COLO668 (cell line): ENCODE measurements at regions not wholly inside any gene's neighbourhood (a gene's known extent, or its start where the extent isn't known, plus 50 kb on each side); places are given as distances from the start of the nearest gene placed in this dataset.
A peak's percentile ranks its signal among the peaks of the same experiment; 100 is the strongest.

Source experiments
- DNase-seq: peaks from one replicate; lab custom pipeline; 2025; ENCODE audit not compliant: unreplicated experiment; lab: John Stamatoyannopoulos, UW

- no peak for DNase-seq
Observed at GRCh38 chr1:40914927-40915569, 52.9 kb upstream of the CITED4 start.

GRCh38 chr1:40915581-40915980 lies 53.4 kb upstream of the CITED4 start:
- DNase-seq, result no peak

- no peak for DNase-seq
Observed at GRCh38 chr1:40917995-40918711, 56.0 kb upstream of the CITED4 start.

GRCh38 chr1:40919475-40920011 lies 57.4 kb upstream of the CITED4 start:
- peak; percentile 88 for DNase-seq

GRCh38 chr1:40921522-40921921 lies 58.0 kb upstream of the CTPS1 start:
- no peak for DNase-seq

- DNase-seq, result no peak
Observed at GRCh38 chr1:40921981-40922677, 57.4 kb upstream of the CTPS1 start.

- DNase-seq, result no peak
Observed at GRCh38 chr1:40922969-40923368, 56.5 kb upstream of the CTPS1 start.

GRCh38 chr1:40923511-40924020 lies 55.9 kb upstream of the CTPS1 start:
- DNase-seq, result no peak

- DNase-seq, result no peak
Observed at GRCh38 chr1:40924767-40925166, 54.7 kb upstream of the CTPS1 start.

GRCh38 chr1:40925834-40926410 lies 53.6 kb upstream of the CTPS1 start:
- no peak for DNase-seq

GRCh38 chr1:40926441-40926840 lies 53.1 kb upstream of the CTPS1 start:
- no peak for DNase-seq

GRCh38 chr1:40927781-40928180 lies 51.7 kb upstream of the CTPS1 start:
- DNase-seq, result no peak

GRCh38 chr1:40928699-40929098 lies 50.8 kb upstream of the CTPS1 start:
- no peak for DNase-seq

- no peak for DNase-seq
Observed at GRCh38 chr1:40929155-40929554, 50.3 kb upstream of the CTPS1 start.
